ENCODE measurements at regions not wholly inside any gene's neighbourhood (a gene's known extent, or its start where the extent isn't known, plus 50 kb on each side); places are given as distances from the start of the nearest gene placed in this dataset.

GRCh38 chr9:87100001-87100400, 152.7 kb upstream of the GAS1 start:
- no peaks in the 10 kb centered on the region for H3F3A ChIP-seq (replicated peaks; ENCODE audit: low read depth)
- Mint-ChIP-seq H3K9me3 (peaks cover 3% of the 10 kb centered on the region; the same call in 1 of the 3 replicates), H3K27me3 (ENCODE audit: insufficient read depth, low read depth, poor library complexity) (no peaks in the 10 kb centered on the region), H3K36me3 (ENCODE audit: low read depth) (no peaks in the 10 kb centered on the region), H3K27ac (no peak overlapping the region), H3K4me1 (no peaks in the 10 kb centered on the region), H3K4me3 (no peak overlapping the region)
- no peaks in the 10 kb centered on the region for H3K9me2 ChIP-seq (ENCODE audit: insufficient read depth)
- no peak overlapping the region for H3K27ac ChIP-seq (ENCODE audit: low read depth)
- no peak for TF ChIP-seq ZNF462 (CRISPR knock-in tag; IDR thresholded peaks at IDR 0.05)
- TF ChIP-seq ETS1 (IDR thresholded peaks at IDR 0.05) = no peak
- no peak for TF ChIP-seq POLR2AphosphoS5 (IDR thresholded peaks at IDR 0.05; ENCODE audit: low read depth)
- TF ChIP-seq NANOG (IDR thresholded peaks at IDR 0.05; ENCODE audit: borderline replicate concordance) = no peak
- TF ChIP-seq ZNF114 (CRISPR knock-in tag; IDR thresholded peaks at IDR 0.05) = no peak
- TF ChIP-seq CTCF (conservative IDR thresholded peaks at IDR 0.05; ENCODE audit: low read depth in 2 of 2) = no peak
- TF ChIP-seq JUNB (IDR thresholded peaks at IDR 0.05; ENCODE audit: unreplicated experiment) = no peak
- no peak for TF ChIP-seq STAT1 (IDR thresholded peaks at IDR 0.05; ENCODE audit: unreplicated experiment)
- TF ChIP-seq ZNF331 (CRISPR knock-in tag; IDR thresholded peaks at IDR 0.05; ENCODE audit: low read depth) = no peak
- no peak for TF ChIP-seq REST (IDR thresholded peaks at IDR 0.05; ENCODE audit: unreplicated experiment)
- no peak for TF ChIP-seq EZH2phosphoT487 (IDR thresholded peaks at IDR 0.05; ENCODE audit: unreplicated experiment)
- no peak for TF ChIP-seq CREB1 (CRISPR knock-in tag; IDR thresholded peaks at IDR 0.05; ENCODE audit: low read depth)
- no peak for TF ChIP-seq EZH2 (IDR thresholded peaks at IDR 0.05; ENCODE audit: low read depth, unreplicated experiment)
- no peak overlapping the region for H2AFZ ChIP-seq
- H3K27me3 ChIP-seq (ENCODE audit: insufficient read depth) = no peaks in the 10 kb centered on the region
- ATAC-seq = no peak
- no peak for DNase-seq (ENCODE audit: low spot score)
- no peaks in the 10 kb centered on the region for H4K20me1 ChIP-seq (replicated peaks; ENCODE audit: insufficient read depth)
- H3K4me1 ChIP-seq (ENCODE audit: insufficient read depth) = no peaks in the 10 kb centered on the region
- H3K36me3 ChIP-seq (ENCODE audit: insufficient read depth) = no peaks in the 10 kb centered on the region
- no peaks in the 10 kb centered on the region for H3K79me2 ChIP-seq (replicated peaks; ENCODE audit: insufficient read depth)
- no peak overlapping the region for H3K4me3 ChIP-seq
- no peak overlapping the region for H3K4me2 ChIP-seq
